NCI-H2196 (cell line): ENCODE measurements at regions not wholly inside any gene's neighbourhood (a gene's known extent, or its start where the extent isn't known, plus 50 kb on each side); places are given as distances from the start of the nearest gene placed in this dataset.
"Not testable (repeated sequence)": the region's sequence is repeated elsewhere in the genome, so short reads cannot be mapped to it uniquely, and the experiment has no call there.

Experiments used
- DNase-seq: peaks from one replicate; lab custom pipeline; 2025; ENCODE audit not compliant: unreplicated experiment; lab: John Stamatoyannopoulos, UW

DNA sequence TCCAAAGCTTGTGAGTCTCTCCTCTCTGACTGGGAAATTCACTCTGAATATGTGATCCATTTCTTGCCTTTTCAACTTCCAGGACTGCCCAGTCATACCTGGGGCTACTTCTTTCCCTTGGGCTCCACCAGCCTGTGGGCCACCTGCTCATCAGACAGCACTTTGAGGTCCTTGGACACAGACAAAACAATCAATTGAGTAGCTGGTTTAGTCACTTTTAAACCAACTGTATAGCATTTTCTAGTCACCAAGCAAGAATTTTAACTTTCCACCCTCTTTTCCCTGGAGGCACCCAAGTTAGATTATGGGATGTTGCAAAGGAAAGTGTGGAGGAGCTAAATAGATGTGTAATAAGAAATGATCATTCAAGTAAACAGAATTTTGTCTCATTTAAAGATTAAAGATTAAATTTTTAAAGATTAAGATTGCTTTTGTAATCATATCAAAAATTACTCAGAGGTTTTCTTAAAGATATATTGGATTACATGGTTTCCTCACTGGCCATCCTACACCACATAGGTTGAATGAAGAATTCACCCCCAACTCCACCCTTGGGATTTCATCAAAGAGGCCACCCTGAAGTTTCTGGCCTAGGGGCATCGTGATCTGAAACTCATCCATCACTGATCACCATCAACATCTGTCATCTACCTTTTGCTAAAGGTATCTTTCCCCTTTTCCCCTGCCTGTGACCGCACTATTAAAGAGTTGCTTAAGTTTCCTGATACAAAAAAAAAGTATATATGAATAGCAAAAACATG lies 219.2 kb upstream of the NR5A2 start:
- no peak for DNase-seq

DNA sequence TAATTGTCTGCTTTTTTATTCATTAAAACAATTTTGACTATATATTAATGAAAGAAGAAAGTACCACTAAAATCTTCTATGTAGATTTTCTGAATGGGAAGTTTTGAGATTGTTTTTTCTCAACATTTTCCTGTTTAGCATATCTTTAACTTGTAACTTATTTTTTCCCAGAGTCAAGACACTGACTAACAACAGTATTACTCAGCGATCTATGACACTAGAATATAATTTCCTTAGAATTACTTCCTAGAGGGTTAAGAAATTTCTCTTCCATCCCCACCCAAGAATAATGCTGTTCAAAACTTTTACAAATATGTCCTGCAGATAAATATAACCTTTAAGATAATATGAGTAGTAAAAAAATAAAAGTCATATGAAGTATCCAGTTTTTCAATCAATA lies 218.2 kb upstream of the NR5A2 start:
- DNase-seq: no peak

DNA sequence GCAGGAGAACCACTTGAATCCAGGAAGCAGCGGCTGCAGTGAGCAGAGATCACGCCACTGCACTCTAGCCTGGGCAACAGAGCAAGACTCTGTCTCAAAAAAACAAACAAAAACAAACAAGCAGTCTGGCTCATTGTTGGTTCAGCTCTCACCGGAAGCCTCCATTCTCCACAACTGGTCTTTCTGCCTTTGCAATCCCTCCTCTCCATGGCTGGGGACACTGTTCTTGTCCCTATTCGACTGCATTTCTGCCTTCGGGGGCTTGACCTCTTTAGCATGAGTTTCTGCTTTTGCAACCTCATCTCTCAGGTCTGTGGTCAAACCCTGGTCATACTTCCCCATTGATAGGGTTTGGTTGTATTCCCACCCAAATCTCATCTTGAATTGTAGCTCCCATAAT lies 216.3 kb upstream of the NR5A2 start:
- DNase-seq: no peak

DNA sequence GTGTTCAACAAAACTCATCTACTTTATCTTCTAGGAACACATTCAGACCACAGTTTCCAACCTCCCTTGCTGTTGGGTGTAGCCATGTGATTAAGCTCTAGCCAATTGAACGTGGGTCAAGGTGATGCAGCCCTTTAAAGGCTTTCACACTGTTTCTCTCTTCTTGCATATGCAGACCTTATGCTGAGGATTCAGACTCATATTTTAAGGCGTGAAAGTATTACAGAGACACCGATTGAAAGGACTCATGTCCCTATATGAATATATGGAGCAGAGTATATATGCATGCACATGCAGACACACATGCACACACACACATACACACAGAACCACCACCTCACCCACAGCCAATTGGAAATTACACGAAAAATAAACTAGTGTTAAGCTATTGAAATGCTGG lies 214.3 kb upstream of the NR5A2 start:
- DNase-seq: no peak

DNA sequence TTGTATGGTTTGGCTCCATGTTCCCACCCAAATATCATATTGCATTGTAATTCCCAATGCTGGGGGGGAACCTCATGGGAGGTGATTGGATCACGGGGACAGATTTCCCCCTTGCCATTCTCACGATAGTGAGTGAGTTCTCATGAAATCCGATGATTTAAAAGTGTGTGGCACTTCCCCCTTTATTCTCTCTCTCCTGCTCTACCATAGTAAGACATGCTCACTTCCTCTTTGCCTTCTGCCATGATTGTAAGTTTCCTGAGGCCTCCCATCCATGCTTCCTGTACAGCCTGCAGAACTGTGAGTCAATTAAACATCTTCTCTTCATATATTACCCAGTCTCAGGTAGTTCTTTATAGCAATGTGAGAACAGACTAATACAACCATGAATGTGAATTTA lies 211.6 kb upstream of the NR5A2 start:
- no peak for DNase-seq

DNA sequence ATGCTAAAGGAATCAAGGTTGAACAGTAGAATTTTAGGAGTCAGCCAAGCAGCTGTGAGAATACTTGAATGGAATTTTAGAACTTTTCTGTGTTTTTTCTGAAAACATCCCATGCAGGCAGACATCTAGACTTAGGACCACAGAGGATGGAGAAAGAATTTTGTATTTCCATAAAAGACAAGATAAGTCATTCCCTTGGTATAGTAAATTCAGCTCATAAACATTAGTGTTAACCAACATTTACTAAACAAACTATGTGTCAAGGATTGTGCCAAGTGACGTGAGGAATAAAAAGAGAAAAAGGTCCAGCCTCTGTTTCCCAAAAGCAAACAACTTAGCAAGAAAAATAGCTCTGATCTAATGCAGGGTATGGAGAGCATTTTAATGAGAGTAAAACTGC lies 210.2 kb upstream of the NR5A2 start:
- DNase-seq: no peak

DNA sequence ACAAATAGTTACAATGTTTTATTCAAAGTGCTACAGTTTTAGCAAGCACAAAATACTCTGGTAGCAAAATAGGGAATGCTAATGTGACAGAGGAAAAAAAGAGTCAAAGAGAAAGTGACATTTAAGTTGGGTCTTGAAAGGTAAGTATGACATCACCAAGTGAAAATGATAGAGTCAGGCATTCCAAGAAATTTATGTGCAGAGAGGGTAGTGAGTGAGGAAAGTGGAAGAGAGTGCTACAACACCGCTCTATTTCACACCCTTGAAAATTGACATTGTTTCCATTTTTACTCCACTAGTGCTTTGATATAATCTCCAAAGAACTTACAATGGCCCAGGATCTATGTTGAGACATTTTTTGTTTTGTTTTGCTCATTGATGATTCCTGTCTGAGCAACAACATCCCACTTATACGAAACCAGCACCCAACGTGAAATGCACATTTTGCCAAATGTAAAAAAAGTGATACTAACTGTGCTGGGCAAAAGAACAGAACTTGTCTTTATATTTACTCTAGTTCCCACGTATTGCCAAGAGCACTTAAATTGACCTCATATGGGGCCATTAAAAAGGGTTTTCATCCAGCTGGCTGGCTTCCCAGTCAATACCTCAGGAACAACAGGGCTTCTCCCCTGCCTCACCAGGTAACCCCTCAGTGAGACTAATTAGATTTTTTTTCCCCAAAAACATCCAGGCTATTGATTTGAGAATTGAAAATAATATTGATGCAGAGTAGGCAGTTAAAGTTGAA lies 206.3 kb upstream of the NR5A2 start:
- no peak for DNase-seq

DNA sequence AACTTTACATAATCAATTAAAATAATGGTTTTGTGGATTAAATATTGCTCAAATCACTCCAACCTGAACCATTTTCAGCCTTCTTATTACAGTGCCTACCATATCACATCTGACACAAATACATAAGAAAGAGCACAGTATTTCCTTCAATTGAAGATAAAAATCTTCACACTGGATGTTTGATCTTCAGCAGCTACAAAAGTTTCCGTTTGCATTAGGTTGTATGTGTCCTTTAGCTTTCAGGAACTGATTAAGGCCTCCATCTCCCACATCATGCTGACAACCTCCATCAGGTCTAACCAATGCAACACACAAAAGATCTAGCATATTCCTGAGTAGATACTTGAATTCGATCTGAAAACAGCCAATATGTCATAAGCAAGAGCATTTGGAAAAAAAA lies 195.1 kb upstream of the NR5A2 start:
- DNase-seq: no peak

DNA sequence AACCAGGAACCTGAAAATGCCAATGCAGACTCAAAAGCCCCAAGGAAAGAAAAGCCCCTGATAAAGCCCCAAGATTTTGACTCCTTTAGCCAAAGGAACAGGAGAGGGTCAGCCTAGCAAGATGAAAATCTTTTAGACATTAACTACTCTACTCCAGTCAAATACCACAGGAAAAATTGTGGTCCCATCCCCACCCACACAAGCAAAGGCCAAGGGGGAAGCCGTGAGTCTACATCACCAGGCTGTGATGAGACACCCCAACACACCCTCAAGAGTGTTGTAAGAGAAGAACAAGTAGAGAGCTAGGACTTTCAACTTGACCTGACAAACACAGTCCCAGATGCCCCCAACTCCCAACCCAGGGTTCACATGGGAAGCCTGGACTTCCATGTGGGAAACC lies 192.8 kb upstream of the NR5A2 start:
- DNase-seq: no peak

DNA sequence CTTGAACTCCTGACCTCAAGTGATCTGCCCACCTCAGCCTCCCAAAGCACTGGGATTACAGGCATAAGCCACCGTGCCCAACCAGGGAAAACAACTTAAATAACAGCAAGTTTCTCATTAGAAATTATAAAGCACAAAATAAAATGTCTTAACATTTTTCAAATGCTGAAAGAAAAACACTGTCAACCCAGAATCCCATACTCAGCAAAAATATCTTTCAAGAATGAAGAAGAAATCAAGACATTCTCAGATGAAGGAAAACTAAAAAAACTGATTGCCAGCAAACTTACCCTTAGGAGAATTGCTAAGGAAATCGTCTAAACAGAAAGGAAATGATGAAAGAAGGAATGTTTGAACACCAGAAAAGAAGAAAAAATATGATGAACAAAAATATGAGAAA lies 191.1 kb upstream of the NR5A2 start:
- no peak for DNase-seq

DNA sequence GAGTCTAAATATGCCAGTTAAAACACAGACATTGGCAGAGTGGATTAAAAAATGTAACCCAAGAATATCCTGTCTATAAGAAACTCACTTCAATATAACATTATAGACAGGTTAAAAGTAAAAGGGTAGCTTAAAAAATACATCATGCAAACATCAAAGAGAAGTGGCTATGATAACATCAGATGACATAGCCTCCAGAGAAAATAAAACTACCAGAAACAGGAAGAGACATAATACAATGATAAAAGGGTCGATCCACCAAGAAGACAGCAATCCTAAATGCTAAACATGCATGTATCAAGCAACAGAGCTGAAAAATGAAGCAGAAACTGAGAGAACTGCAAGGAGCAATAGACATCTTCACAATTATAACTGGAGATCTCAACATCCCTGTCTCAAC lies 190.2 kb upstream of the NR5A2 start:
- no peak for DNase-seq

DNA sequence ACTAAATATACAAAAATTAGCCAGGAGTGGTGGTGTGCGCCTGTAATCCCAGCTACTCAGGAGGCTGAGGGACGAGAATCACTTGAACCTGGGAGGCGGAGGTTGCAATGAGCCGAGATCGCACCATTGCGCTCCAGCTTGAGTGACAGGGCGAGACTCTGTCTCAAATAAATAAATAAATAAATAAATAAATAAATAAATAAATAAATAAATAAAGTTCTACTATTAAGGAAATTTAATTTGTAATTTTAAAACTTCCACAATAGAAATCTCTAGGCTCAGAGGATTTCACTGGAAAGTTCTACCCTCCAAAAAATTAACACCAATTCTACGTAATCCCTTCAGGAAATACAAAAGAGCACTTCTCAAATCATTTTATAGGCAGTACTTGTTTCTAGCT lies 187.9 kb upstream of the NR5A2 start:
- DNase-seq: not testable (repeated sequence)

DNA sequence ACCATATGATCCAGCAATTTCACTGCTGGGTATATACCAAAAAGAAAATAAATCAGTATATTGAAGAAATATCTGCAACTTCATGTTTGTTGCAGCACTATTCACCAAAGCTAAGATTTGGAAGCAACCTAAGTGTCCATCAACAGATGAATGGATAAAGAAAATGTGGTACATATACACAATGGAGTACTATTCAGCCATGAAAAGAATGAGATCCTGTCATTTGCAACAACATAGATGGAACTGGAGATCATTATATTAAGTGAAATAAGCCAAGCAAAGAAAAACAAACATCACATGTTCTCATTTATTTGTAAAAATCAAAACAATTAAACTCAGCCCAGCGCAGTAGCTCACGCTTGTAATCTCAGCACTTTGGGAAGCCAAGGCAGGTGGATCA lies 184.4 kb upstream of the NR5A2 start:
- DNase-seq: not testable (repeated sequence)

DNA sequence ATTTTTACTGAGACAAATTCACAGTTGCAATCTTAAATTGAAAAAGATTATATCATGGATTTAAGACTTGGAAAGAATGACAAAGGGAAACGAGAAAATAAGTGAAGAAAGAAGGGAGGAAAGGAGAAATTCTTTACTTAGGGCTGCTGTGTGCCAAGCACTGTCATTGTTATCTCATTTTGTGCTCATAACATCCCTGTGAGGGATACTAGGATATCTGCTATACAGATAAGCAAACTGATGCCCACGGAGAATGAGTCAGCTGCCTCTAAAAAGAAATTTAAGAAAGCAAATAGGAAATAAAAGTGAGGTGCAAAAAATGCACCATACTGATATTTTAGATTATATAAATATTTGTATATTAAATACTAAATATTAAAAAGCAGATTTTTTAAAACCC lies 183.6 kb upstream of the NR5A2 start:
- DNase-seq: no peak

DNA sequence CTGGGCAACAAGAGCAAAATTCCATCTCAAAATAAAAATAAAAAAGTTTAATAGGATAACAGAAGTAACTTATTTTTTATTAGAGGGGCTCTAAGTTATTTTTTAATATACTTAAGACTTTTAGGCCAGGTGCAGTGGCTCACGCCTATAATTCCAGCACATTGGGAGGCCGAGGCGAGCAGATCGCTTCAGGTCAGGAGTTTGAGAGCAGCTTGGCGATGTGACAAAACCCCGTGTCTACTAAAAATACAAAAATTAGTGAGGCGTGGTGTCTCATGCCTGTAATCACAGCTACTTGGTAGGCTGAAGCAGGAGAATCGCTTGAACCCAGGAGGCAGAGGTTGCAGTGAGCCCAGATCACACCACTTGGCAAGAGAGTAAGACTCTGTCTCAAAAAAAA lies 180.5 kb upstream of the NR5A2 start:
- no peak for DNase-seq

DNA sequence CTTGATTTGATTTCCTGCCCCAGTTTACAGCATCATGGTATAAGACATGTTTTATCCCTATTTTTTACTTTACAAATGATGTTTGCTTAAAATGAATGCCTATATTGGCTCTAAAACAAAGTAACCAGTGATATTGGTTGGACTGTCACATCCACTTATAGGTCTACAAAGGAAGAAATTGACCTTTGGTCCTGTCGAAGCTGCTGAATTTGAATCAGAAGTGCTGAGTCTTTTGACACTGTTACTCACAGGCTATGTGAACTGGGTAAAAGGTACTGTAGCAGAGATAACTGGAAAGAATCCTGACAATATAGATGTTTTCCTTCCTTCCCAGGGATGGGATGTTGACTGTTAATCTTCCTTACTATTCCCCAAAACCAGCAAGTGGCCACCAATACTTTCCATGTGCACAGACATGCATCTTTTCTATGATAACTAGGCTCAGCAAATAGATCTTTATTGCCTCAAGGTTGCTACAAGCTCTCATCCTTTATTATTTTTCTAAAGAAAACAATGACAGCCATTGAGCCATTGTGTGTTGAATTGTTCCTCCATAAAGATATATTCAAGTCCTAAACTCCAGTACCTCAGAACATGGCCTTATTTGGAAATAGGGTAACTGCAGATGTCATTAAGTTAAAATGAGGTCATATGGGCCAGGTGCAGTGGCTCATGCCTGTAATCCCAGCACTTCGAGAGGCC lies 175.9 kb upstream of the NR5A2 start:
- no peak for DNase-seq

DNA sequence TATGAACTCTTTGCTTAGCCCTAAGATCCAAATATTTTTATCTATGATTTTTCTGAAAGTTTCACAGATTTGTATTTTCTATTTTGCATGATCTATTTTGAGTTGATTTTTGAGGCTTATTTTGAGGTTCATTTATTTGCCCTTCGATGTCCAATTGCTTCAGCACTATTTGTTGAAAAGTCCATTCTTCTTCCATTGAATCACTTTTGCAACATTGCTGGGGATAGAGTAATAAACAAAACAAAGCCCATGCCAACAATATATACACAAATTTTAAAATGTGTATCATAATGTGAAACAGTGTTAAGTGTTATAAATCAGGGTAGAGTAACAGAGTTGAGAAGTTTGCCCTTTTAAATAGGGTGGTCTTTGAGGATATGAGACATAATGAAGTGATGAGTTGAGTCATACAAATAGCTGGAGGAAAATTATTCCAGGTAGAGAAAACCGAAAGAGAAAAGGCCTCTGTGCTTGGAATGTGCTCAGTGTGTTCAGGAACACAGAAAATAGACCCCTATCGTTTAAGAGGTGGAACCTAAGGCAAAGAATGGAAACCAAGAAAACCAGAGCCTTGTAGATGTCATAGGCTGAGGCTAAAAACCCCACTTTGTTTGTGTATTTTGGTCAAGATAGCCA lies 172.7 kb upstream of the NR5A2 start:
- DNase-seq: no peak

DNA sequence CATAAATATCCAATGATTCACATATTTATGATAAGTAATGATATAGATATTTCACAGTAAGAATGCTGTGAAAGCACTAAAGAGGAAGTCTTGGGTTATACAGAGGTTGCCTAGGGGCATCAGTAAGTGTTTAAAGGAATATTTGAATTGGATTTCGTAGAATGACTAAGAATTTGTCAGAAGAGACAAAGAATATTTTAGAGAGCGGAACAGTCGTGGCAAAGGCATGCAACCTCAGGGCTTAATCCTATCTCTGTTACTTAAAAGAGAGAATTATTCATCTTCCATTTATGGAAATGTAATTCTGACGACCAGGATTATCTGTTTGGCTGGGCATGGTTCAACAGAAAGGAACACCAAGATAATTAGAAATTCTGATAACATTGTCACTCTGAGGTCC lies 171.9 kb upstream of the NR5A2 start:
- no peak for DNase-seq

DNA sequence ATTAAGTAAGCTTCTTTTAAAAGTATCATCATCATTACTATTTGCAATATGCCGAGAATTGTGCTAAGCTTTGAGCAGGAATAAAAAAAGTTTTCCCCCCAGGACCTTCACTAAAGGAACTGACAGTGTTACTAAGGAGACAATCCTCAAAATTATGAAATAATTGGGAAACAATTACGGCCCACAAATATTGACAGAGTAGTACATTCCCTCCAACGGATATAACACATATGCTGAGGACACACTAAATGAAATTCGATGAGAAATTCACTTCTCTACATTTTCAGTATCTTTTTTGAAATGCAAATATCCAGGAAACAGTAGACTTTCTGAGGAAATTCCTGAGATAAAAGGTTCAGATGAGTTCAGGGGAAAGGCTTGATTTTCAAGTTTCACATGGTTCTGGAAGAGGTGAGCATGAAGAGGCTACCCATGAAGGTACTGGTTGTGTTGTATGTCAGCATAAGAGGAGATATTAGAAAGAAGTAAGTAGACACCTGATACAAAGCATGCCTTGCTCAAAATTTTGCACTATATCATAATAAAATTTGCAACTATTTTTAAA lies 171.2 kb upstream of the NR5A2 start:
- no peak for DNase-seq

DNA sequence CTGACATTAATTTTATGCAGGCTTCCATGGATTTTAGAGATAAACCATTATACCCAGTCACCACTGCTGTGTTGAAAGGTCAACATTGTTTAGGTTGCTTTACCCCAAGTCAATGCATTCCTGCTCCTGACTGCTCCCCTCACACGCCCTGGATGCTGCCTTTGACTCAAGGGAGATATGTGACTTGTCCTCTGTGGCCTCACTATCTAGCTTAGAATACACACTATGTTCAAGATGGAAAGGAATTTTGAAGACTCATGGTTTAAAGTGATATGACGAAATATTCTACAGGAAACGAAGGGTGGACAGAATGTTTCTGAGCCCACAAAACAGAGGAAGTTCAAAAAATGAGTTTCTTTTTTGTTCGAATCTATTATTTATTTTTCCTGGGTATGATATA lies 170.4 kb upstream of the NR5A2 start:
- DNase-seq: no peak

DNA sequence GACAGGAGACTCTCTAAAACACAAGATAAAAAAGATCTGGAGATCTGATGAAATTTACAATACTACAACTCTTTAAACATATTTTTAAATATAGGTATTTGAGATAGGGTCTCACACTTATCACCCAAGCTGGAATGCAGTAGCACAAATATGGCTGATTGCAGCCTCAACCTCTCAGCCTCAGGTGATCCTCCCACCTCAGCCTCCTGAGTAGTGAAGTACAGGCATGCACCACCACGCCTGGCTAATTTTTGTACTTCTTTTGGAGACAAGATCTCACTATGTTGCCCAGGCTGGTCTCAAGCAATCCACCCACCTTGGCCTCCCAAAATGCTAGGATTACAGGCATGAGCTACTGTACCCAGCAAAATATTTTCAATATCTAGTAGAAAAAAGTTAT lies 170.0 kb upstream of the NR5A2 start:
- no peak for DNase-seq
